C4-2B (cell line): ENCODE measurements at regions not wholly inside any gene's neighbourhood (a gene's known extent, or its start where the extent isn't known, plus 50 kb on each side); places are given as distances from the start of the nearest gene placed in this dataset.

ENCODE experiments used
- ZFX ChIP-seq: fragments of 450-650 bp; IDR thresholded peaks from 2 replicates; pipeline ENCODE4 v1.6.1; 2017
- TF ChIP-seq, protein P1 (sequence below): fragments of 450-650 bp; conservative IDR thresholded peaks from 2 replicates; pipeline ENCODE4 v1.5.1; 2017; ENCODE audit warnings: mild to moderate bottlenecking

GRCh38 chr2:88813612-88814011 lies 122.1 kb downstream of the RPIA start:
- TF ChIP-seq, protein P1, sequence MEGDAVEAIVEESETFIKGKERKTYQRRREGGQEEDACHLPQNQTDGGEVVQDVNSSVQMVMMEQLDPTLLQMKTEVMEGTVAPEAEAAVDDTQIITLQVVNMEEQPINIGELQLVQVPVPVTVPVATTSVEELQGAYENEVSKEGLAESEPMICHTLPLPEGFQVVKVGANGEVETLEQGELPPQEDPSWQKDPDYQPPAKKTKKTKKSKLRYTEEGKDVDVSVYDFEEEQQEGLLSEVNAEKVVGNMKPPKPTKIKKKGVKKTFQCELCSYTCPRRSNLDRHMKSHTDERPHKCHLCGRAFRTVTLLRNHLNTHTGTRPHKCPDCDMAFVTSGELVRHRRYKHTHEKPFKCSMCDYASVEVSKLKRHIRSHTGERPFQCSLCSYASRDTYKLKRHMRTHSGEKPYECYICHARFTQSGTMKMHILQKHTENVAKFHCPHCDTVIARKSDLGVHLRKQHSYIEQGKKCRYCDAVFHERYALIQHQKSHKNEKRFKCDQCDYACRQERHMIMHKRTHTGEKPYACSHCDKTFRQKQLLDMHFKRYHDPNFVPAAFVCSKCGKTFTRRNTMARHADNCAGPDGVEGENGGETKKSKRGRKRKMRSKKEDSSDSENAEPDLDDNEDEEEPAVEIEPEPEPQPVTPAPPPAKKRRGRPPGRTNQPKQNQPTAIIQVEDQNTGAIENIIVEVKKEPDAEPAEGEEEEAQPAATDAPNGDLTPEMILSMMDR, result no peak
- no peak for TF ChIP-seq ZFX
